Parathyroid adenoma (tissue), 2 donors: ENCODE measurements at regions not wholly inside any gene's neighbourhood (a gene's known extent, or its start where the extent isn't known, plus 50 kb on each side); places are given as distances from the start of the nearest gene placed in this dataset.

Experiments
- H2AFZ ChIP-seq: fragments of 300-600 bp; sonication (generic); one replicate; pipeline ENCODE4 v1.7.0; 2017; ENCODE audit warnings: antibody characterized with exemption, mild to moderate bottlenecking
- H3K27ac ChIP-seq: fragments of 300-600 bp; sonication (generic); one replicate; pipeline ENCODE4 v1.7.0; 2017
- H3K27me3 ChIP-seq: fragments of 300-600 bp; sonication (generic); one replicate; pipeline ENCODE4 v1.7.0; 2017; ENCODE audit warnings: low read length; ENCODE audit not compliant: control insufficient read depth, insufficient read depth
- H3K36me3 ChIP-seq: fragments of 300-600 bp; sonication (generic); one replicate; pipeline ENCODE4 v1.7.0; 2017; ENCODE audit warnings: low read length; ENCODE audit not compliant: control insufficient read depth, insufficient read depth
- H3K4me1 ChIP-seq: fragments of 300-600 bp; sonication (generic); one replicate; pipeline ENCODE4 v1.7.0; 2017; ENCODE audit warnings: control low read depth
- H3K4me2 ChIP-seq: fragments of 300-600 bp; sonication (generic); one replicate; pipeline ENCODE4 v1.7.0; 2017; ENCODE audit warnings: low read length
- H3K4me3 ChIP-seq: fragments of 300-600 bp; sonication (generic); one replicate; pipeline ENCODE4 v1.7.0; 2017; ENCODE audit warnings: low read depth, low read length
- H3K79me2 ChIP-seq: fragments of 300-600 bp; sonication (generic); one replicate; pipeline ENCODE4 v1.7.0; 2017; ENCODE audit warnings: control low read depth
- H3K9ac ChIP-seq: fragments of 300-600 bp; sonication (generic); one replicate; pipeline ENCODE4 v1.7.0; 2017; ENCODE audit warnings: mild to moderate bottlenecking
- H3K9me3 ChIP-seq: fragments of 300-600 bp; sonication (generic); one replicate; pipeline ENCODE4 v1.7.0; 2017; ENCODE audit warnings: low read length; ENCODE audit not compliant: control insufficient read depth
- CTCF ChIP-seq: fragments of 300-600 bp; sonication (generic); IDR thresholded peaks from one replicate; pipeline ENCODE4 v1.7.0; 2017; ENCODE audit warnings: antibody characterized with exemption, mild to moderate bottlenecking
- donor health status: primary hyperparathyroidism.

GRCh38 chr6:140782941-140783340 lies 1349.8 kb upstream of the GJE1 start:
- H3K4me3 ChIP-seq = no peak overlapping the region
- no peak overlapping the region for H2AFZ ChIP-seq
- H3K4me2 ChIP-seq = no peak overlapping the region
- TF ChIP-seq CTCF = no peak
- no peaks in the 10 kb centered on the region for H3K4me1 ChIP-seq
- H3K79me2 ChIP-seq = no peaks in the 10 kb centered on the region
- H3K9me3 ChIP-seq = no peaks in the 10 kb centered on the region
- no peaks in the 10 kb centered on the region for H3K36me3 ChIP-seq
- no peak overlapping the region for H3K27ac ChIP-seq
- H3K27me3 ChIP-seq = no peaks in the 10 kb centered on the region
- no peak overlapping the region for H3K9ac ChIP-seq

- Histone ChIP-seq H3K27me3 (no peaks in the 10 kb centered on the region), H3K4me2 (no peak overlapping the region), H3K79me2 (no peaks in the 10 kb centered on the region), H3K4me1 (no peaks in the 10 kb centered on the region), H3K36me3 (no peaks in the 10 kb centered on the region), H2AFZ (no peak overlapping the region), H3K4me3 (no peak overlapping the region), H3K9me3 (no peaks in the 10 kb centered on the region), H3K9ac (no peak overlapping the region), H3K27ac (no peak overlapping the region)
- no peak for TF ChIP-seq CTCF
Measured at GRCh38 chr6:140779991-140780596, 1352.6 kb upstream of the GJE1 start.

GRCh38 chr6:140779341-140779740 lies 1353.4 kb upstream of the GJE1 start:
- no peak overlapping the region for H2AFZ ChIP-seq
- no peak for TF ChIP-seq CTCF

GRCh38 chr6:140777780-140778179 lies 1354.9 kb upstream of the GJE1 start:
- H3K27ac ChIP-seq = no peak overlapping the region

More at GRCh38 chr6:140779341-140779740, 1353.4 kb upstream of the GJE1 start:
- H3K9ac ChIP-seq = no peak overlapping the region
- H3K27ac ChIP-seq = no peak overlapping the region
- H3K9me3 ChIP-seq = no peaks in the 10 kb centered on the region
- no peaks in the 10 kb centered on the region for H3K27me3 ChIP-seq
- H3K79me2 ChIP-seq = no peaks in the 10 kb centered on the region
- peaks cover 3% of the 10 kb centered on the region for H3K4me1 ChIP-seq
- no peaks in the 10 kb centered on the region for H3K36me3 ChIP-seq
- no peak overlapping the region for H3K4me2 ChIP-seq
- H3K4me3 ChIP-seq = no peak overlapping the region

More at GRCh38 chr6:140777780-140778179, 1354.9 kb upstream of the GJE1 start:
- no peaks in the 10 kb centered on the region for H3K36me3 ChIP-seq
- H3K27me3 ChIP-seq = no peaks in the 10 kb centered on the region
- H3K4me1 ChIP-seq = peaks cover 7% of the 10 kb centered on the region
- no peak overlapping the region for H3K4me2 ChIP-seq
- no peak overlapping the region for H2AFZ ChIP-seq
- no peaks in the 10 kb centered on the region for H3K9me3 ChIP-seq
- no peak overlapping the region for H3K4me3 ChIP-seq
- H3K79me2 ChIP-seq = no peaks in the 10 kb centered on the region
- no peak overlapping the region for H3K9ac ChIP-seq
- TF ChIP-seq CTCF = no peak
